Fibroblast of lung (primary cell): ENCODE measurements at regions not wholly inside any gene's neighbourhood (a gene's known extent, or its start where the extent isn't known, plus 50 kb on each side); places are given as distances from the start of the nearest gene placed in this dataset.

ENCODE experiments used
- EZH2 ChIP-seq: IDR thresholded peaks from 2 replicates; pipeline ENCODE4 v1.5.1; 2012; ENCODE audit warnings: low read length, control low read depth, mild to moderate bottlenecking; ENCODE audit errors: missing control alignments
- TF ChIP-seq, protein P1 (sequence below), 2 donors: IDR thresholded peaks in 1 of 2; conservative IDR thresholded peaks in 1 of 2; 1 replicate in 1 of 2; 2 replicates in 1 of 2; pipeline ENCODE4 v1.5.1; 2011 to 2012; ENCODE audit warnings: low read length in 2 of 2, control low read depth in 1 of 2, inconsistent platforms in 1 of 2, low read depth in 1 of 2, mild to moderate bottlenecking in 1 of 2

DNA sequence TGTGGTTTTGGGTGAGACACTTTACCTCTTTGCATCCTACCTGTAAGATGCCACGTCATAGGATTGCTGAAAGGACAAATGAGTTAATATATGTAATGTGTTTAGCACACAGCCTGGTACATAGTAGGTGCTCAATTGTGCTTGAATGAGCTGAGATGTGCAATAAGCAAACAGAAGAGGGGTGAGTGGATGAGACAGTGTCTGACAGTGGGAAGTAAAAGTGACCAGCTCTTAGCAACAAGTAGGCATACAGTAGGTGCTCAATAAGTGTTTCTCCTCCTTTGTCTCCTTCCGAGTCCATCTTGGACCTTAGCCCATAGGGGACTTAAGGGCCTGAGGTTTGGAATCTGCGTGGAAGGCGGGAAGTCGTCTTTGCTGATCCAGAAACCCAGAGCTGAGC, 104.7 kb downstream of the CEBPB start:
- TF ChIP-seq, protein P1, sequence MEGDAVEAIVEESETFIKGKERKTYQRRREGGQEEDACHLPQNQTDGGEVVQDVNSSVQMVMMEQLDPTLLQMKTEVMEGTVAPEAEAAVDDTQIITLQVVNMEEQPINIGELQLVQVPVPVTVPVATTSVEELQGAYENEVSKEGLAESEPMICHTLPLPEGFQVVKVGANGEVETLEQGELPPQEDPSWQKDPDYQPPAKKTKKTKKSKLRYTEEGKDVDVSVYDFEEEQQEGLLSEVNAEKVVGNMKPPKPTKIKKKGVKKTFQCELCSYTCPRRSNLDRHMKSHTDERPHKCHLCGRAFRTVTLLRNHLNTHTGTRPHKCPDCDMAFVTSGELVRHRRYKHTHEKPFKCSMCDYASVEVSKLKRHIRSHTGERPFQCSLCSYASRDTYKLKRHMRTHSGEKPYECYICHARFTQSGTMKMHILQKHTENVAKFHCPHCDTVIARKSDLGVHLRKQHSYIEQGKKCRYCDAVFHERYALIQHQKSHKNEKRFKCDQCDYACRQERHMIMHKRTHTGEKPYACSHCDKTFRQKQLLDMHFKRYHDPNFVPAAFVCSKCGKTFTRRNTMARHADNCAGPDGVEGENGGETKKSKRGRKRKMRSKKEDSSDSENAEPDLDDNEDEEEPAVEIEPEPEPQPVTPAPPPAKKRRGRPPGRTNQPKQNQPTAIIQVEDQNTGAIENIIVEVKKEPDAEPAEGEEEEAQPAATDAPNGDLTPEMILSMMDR (conservative IDR thresholded peaks at IDR 0.05 in 1 of 2, IDR thresholded peaks at IDR 0.05 in 1 of 2; ENCODE audit: low read depth in 1 of 2, low read length in 2 of 2), result no peak
- TF ChIP-seq EZH2, result no peak
